ENCODE measurements at regions not wholly inside any gene's neighbourhood (a gene's known extent, or its start where the extent isn't known, plus 50 kb on each side); places are given as distances from the start of the nearest gene placed in this dataset.
A peak's percentile ranks its signal among the peaks of the same experiment; 100 is the strongest.

- DNase-seq (ENCODE audit: low spot score) = no peak
- FAIRE-seq = no peak
Measured at GRCh38 chr14:40576880-40577478, 1029.7 kb upstream of the LRFN5 start.

GRCh38 chr14:40574780-40575179, 1031.9 kb upstream of the LRFN5 start:
- DNase-seq (ENCODE audit: low spot score) (no peak), FAIRE-seq (no peak)

GRCh38 chr14:40525314-40525713, 1081.4 kb upstream of the LRFN5 start:
- DNase-seq (ENCODE audit: low spot score) (no peak), FAIRE-seq (no peak)

GRCh38 chr14:40523123-40523522, 1083.6 kb upstream of the LRFN5 start:
- DNase-seq (ENCODE audit: low spot score) (no peak), FAIRE-seq (no peak)

GRCh38 chr14:40494483-40494882, 1062.2 kb upstream of the FBXO33 start:
- DNase-seq (ENCODE audit: low spot score) (no peak), FAIRE-seq (no peak)

- DNase-seq (ENCODE audit: low spot score) = no peak
- no peak for FAIRE-seq
Measured at GRCh38 chr14:40487824-40488223, 1055.6 kb upstream of the FBXO33 start.

- DNase-seq (ENCODE audit: low spot score) = no peak
- no peak for FAIRE-seq
Measured at GRCh38 chr14:40485688-40486087, 1053.5 kb upstream of the FBXO33 start.

- DNase-seq (ENCODE audit: low spot score) (no peak), FAIRE-seq (no peak)
Measured at GRCh38 chr14:40476005-40476404, 1043.8 kb upstream of the FBXO33 start.

- DNase-seq (ENCODE audit: low spot score) = no peak
- FAIRE-seq = no peak
Measured at GRCh38 chr14:40467969-40468368, 1035.7 kb upstream of the FBXO33 start.

- DNase-seq (ENCODE audit: low spot score) = no peak
- no peak for FAIRE-seq
Measured at GRCh38 chr14:40464531-40464930, 1032.3 kb upstream of the FBXO33 start.

- DNase-seq (ENCODE audit: low spot score) (no peak), FAIRE-seq (no peak)
Measured at GRCh38 chr14:40463886-40464285, 1031.7 kb upstream of the FBXO33 start.

GRCh38 chr14:40452674-40453073, 1020.4 kb upstream of the FBXO33 start:
- DNase-seq (ENCODE audit: low spot score) (no peak), FAIRE-seq (no peak)

GRCh38 chr14:40447017-40447416, 1014.8 kb upstream of the FBXO33 start:
- FAIRE-seq (no peak), DNase-seq (ENCODE audit: low spot score) (no peak)

GRCh38 chr14:40445020-40445419, 1012.8 kb upstream of the FBXO33 start:
- no peak for DNase-seq (ENCODE audit: low spot score)
- FAIRE-seq = no peak

GRCh38 chr14:40436551-40436950, 1004.3 kb upstream of the FBXO33 start:
- FAIRE-seq (no peak), DNase-seq (ENCODE audit: low spot score) (no peak)

GRCh38 chr14:40417777-40418401, 985.7 kb upstream of the FBXO33 start:
- no peak for DNase-seq (ENCODE audit: low spot score)
- no peak for FAIRE-seq

GRCh38 chr14:40416565-40416964, 984.3 kb upstream of the FBXO33 start:
- no peak for DNase-seq (ENCODE audit: low spot score)
- FAIRE-seq = no peak

GRCh38 chr14:40414386-40414785, 982.2 kb upstream of the FBXO33 start:
- DNase-seq (ENCODE audit: low spot score) (no peak), FAIRE-seq (no peak)

GRCh38 chr14:40413136-40413535, 980.9 kb upstream of the FBXO33 start:
- FAIRE-seq (no peak), DNase-seq (ENCODE audit: low spot score) (peak; percentile 45)

GRCh38 chr14:40410708-40411107, 978.5 kb upstream of the FBXO33 start:
- DNase-seq (ENCODE audit: low spot score) (no peak), FAIRE-seq (no peak)

GRCh38 chr14:40402957-40403356, 970.7 kb upstream of the FBXO33 start:
- FAIRE-seq (no peak), DNase-seq (ENCODE audit: low spot score) (no peak)

GRCh38 chr14:40398981-40399380, 966.7 kb upstream of the FBXO33 start:
- no peak for DNase-seq (ENCODE audit: low spot score)
- FAIRE-seq = no peak

- DNase-seq (ENCODE audit: low spot score) (no peak), FAIRE-seq (no peak)
Measured at GRCh38 chr14:40394634-40395340, 962.6 kb upstream of the FBXO33 start.

Data from RCC 7860 (cell line).